GM12875 (cell line): ENCODE measurements at regions not wholly inside any gene's neighbourhood (a gene's known extent, or its start where the extent isn't known, plus 50 kb on each side); places are given as distances from the start of the nearest gene placed in this dataset.
"Not testable (repeated sequence)": the region's sequence is repeated elsewhere in the genome, so short reads cannot be mapped to it uniquely, and the experiment has no call there.

Experiments
- H3K4me3 ChIP-seq: one replicate; pipeline ENCODE4 v1.5.1; 2011; ENCODE audit warnings: low read depth, low read length, control low read depth
- CTCF ChIP-seq: IDR thresholded peaks from 2 replicates; pipeline ENCODE4 v1.5.1; 2011; ENCODE audit warnings: low read depth, mild to moderate bottlenecking, control low read depth, inconsistent platforms, low read length, moderate library complexity, borderline replicate concordance; ENCODE audit not compliant: insufficient read depth

GRCh38 chr12:65672441-65672840 lies 151.8 kb upstream of the HMGA2 start:
- no peak overlapping the region for H3K4me3 ChIP-seq
- TF ChIP-seq CTCF, result no peak

DNA sequence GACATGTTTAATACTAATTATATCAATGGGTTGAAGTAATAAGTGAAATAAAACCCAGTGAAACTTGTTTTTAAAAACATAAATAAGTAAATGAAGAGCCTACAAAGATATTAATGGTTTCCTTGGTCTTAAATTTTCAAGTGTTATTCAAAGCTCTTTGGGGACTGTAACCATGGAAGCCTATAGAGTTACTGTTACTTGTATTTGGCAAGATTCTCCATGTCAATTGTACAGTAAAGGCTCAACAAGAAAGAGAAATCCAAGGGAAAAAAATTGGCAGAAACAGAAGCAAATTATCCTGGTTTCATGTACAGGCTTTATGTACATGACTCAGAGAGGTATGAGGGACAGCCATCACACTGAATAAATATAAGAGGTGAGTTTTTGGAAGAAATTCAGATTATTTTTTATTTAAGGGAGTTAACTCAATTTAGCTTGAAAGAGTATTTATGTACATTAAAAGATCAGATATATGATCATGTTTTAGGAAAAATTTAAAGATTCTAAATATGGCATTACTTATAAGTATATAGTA lies 151.1 kb upstream of the HMGA2 start:
- H3K4me3 ChIP-seq, result no peak overlapping the region
- TF ChIP-seq CTCF, result no peak

DNA sequence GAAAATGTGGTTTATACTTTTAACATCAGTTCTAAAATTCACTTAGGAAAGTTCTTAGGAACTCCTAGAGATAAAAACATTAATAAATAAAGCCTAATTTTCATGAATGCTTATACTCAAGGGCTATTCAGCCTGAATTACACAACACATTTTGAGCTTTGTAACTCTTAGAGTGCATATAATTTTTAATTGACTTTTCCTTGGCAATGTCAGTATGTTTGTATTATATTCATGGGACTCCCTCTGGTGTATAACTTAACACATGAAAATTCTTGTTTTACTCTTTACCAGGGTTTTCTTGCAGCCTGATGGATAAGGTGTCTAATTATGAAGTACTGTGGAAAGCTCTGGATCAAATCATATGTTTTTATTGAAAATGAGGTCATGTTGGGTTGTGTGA lies 150.6 kb upstream of the HMGA2 start:
- TF ChIP-seq CTCF, result no peak
- no peak overlapping the region for H3K4me3 ChIP-seq

- H3K4me3 ChIP-seq, result no peak overlapping the region
- no peak for TF ChIP-seq CTCF
Measured at GRCh38 chr12:65675141-65675621, 149.1 kb upstream of the HMGA2 start.

- not testable (repeated sequence) for H3K4me3 ChIP-seq
Measured at GRCh38 chr12:65678172-65678571, 146.1 kb upstream of the HMGA2 start.

DNA sequence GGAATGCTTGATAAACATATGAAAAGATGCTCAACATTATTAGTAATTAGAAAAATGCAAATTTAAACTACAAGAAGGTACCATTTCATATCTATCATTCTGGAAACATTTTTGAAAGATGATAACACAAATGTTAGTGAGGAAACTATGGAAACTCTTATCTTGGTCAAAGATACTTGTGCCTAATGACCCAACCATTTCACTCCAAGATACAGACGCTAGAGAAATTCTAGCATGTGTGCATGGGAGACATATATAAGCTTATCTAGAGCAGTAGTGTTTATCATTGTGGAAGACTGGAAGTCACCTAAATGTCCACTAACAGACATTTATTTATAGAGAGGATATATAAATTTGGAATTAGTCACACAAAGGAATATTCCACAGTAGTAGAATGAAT lies 143.1 kb upstream of the HMGA2 start:
- H3K4me3 ChIP-seq, result no peak overlapping the region
- TF ChIP-seq CTCF, result no peak

DNA sequence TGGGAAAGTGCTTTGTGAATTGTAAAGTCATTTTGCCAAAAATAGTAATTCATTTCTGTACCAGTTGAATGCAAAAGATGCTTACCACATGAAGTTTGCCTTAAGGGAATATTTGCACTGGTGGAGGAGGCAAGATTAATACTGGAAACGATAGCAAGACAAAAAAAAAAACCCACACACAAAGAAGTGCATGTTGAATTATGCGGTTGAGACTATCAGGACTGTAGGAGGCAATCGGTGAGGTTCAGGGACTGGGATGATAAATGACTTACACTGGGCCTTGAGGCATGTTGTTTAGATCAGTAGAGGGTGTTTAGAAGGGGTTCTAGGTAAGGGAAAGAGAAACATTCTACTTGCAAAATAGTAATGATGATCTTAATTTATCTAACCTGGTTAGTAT lies 142.2 kb upstream of the HMGA2 start:
- TF ChIP-seq CTCF, result no peak
- no peak overlapping the region for H3K4me3 ChIP-seq

- no peak overlapping the region for H3K4me3 ChIP-seq
- TF ChIP-seq CTCF, result no peak
Measured at GRCh38 chr12:65684906-65685305, 139.4 kb upstream of the HMGA2 start.
